GM23338 (cell line): ENCODE measurements at regions not wholly inside any gene's neighbourhood (a gene's known extent, or its start where the extent isn't known, plus 50 kb on each side); places are given as distances from the start of the nearest gene placed in this dataset.

Experiments
- ATAC-seq: fragments of 200-7000 bp; cut with Tn5 transposase; 3 replicates; pipeline ENCODE4 v1.9.1; 2020
- DNase-seq: peaks from one replicate; pipeline ENCODE4 v3.0.0-alpha.2; 2015; ENCODE audit warnings: low spot score
- H2AFZ ChIP-seq: fragments of 200-600 bp; sonication (generic); 2 replicates; pipeline ENCODE4 v1.8.0; 2016; ENCODE audit warnings: antibody characterized with exemption, mild to moderate bottlenecking, moderate library complexity
- H3F3A ChIP-seq: fragments of 200-600 bp; sonication (generic); replicated peaks from 2 replicates; pipeline ENCODE4 v1.8.0; 2017; ENCODE audit warnings: antibody characterized with exemption, mixed run types, low read depth
- H3K27ac ChIP-seq: fragments of 200-600 bp; sonication (generic); 2 replicates; pipeline ENCODE4 v1.6.1; 2016; ENCODE audit warnings: low read depth
- H3K27me3 ChIP-seq: fragments of 200-600 bp; sonication (generic); 2 replicates; pipeline ENCODE4 v1.8.0; 2016; ENCODE audit warnings: mild to moderate bottlenecking, mixed run types, moderate library complexity; ENCODE audit not compliant: insufficient read depth
- H3K36me3 ChIP-seq: fragments of 200-600 bp; sonication (generic); 2 replicates; pipeline ENCODE4 v1.8.0; 2016; ENCODE audit warnings: mild to moderate bottlenecking; ENCODE audit not compliant: insufficient read depth
- H3K4me1 ChIP-seq: fragments of 200-600 bp; sonication (generic); 2 replicates; pipeline ENCODE4 v1.8.0; 2016; ENCODE audit warnings: mild to moderate bottlenecking, moderate library complexity; ENCODE audit not compliant: insufficient read depth
- H3K4me2 ChIP-seq: fragments of 200-600 bp; sonication (generic); 2 replicates; pipeline ENCODE4 v1.7.1; 2017; ENCODE audit warnings: mixed run types
- H3K4me3 ChIP-seq: fragments of 200-600 bp; sonication (generic); 2 replicates; pipeline ENCODE4 v1.6.1; 2016; ENCODE audit warnings: mixed run types
- H3K79me2 ChIP-seq: fragments of 200-600 bp; sonication (generic); replicated peaks from 2 replicates; pipeline ENCODE4 v1.8.0; 2017; ENCODE audit warnings: mild to moderate bottlenecking; ENCODE audit not compliant: insufficient read depth
- H3K9me2 ChIP-seq: fragments of 200-600 bp; sonication (generic); 2 replicates; pipeline ENCODE4 v1.8.0; 2017; ENCODE audit not compliant: insufficient read depth
- H4K20me1 ChIP-seq: fragments of 200-600 bp; sonication (generic); replicated peaks from 2 replicates; pipeline ENCODE4 v1.8.0; 2017; ENCODE audit warnings: mild to moderate bottlenecking; ENCODE audit not compliant: insufficient read depth
- H3K27ac Mint-ChIP-seq: 2 replicates; pipeline ENCODE4 v1.8.0; 2020; ENCODE audit warnings: inconsistent platforms, mild to moderate bottlenecking, moderate library complexity, mixed read lengths
- H3K27me3 Mint-ChIP-seq: 3 replicates; pipeline ENCODE4 v1.8.0; 2022; ENCODE audit warnings: low read depth, mild to moderate bottlenecking, moderate library complexity, mixed read lengths, inconsistent platforms; ENCODE audit not compliant: insufficient read depth, poor library complexity
- H3K36me3 Mint-ChIP-seq: 3 replicates; pipeline ENCODE4 v1.8.0; 2021; ENCODE audit warnings: low read depth, mild to moderate bottlenecking, inconsistent platforms, moderate library complexity, mixed read lengths
- H3K4me1 Mint-ChIP-seq: 3 replicates; pipeline ENCODE4 v1.8.0; 2020; ENCODE audit warnings: mild to moderate bottlenecking, inconsistent platforms, mixed read lengths
- H3K4me3 Mint-ChIP-seq: 3 replicates; pipeline ENCODE4 v1.8.0; 2021; ENCODE audit warnings: moderate library complexity, mild to moderate bottlenecking, inconsistent platforms, mixed read lengths
- H3K9me3 Mint-ChIP-seq: 3 replicates; pipeline ENCODE4 v1.8.0; 2020; ENCODE audit warnings: moderate library complexity, mild to moderate bottlenecking, inconsistent platforms, mixed read lengths
- CREB1 ChIP-seq: fragments of 250-450 bp; sonication (Bioruptor Pico); IDR thresholded peaks from 2 replicates; pipeline ENCODE4 v1.5.0; 2020; ENCODE audit warnings: low read depth, mild to moderate bottlenecking, moderate library complexity
- EZH2 ChIP-seq: fragments of 200-600 bp; sonication (generic); IDR thresholded peaks from one replicate; pipeline ENCODE4 v1.8.0; 2017; ENCODE audit warnings: antibody characterized with exemption, mild to moderate bottlenecking, low read depth; ENCODE audit not compliant: unreplicated experiment
- JUNB ChIP-seq: IDR thresholded peaks from one replicate; pipeline ENCODE4 v1.6.1; 2016; ENCODE audit warnings: antibody characterized with exemption; ENCODE audit not compliant: unreplicated experiment
- NANOG ChIP-seq: IDR thresholded peaks from 2 replicates; pipeline ENCODE4 v1.6.1; 2016; ENCODE audit warnings: antibody characterized with exemption, borderline replicate concordance
- POLR2AphosphoS5 ChIP-seq: IDR thresholded peaks from 2 replicates; pipeline ENCODE4 v1.6.1; 2016; ENCODE audit warnings: antibody characterized with exemption, low read depth
- STAT1 ChIP-seq: IDR thresholded peaks from one replicate; pipeline ENCODE4 v1.6.1; 2016; ENCODE audit warnings: antibody characterized with exemption; ENCODE audit not compliant: unreplicated experiment
- ZNF114 ChIP-seq: fragments of 250-450 bp; sonication (Bioruptor Pico); IDR thresholded peaks from 2 replicates; pipeline ENCODE4 v1.5.0; 2020; ENCODE audit warnings: mild to moderate bottlenecking, moderate library complexity
- ZNF331 ChIP-seq: fragments of 250-450 bp; sonication (Bioruptor Pico); IDR thresholded peaks from 2 replicates; pipeline ENCODE4 v1.5.0; 2020; ENCODE audit warnings: low read depth, mild to moderate bottlenecking, moderate library complexity
- TF ChIP-seq, protein P1 (sequence below): IDR thresholded peaks from one replicate; pipeline ENCODE4 v1.6.1; 2018; ENCODE audit warnings: antibody characterized with exemption; ENCODE audit not compliant: unreplicated experiment
- TF ChIP-seq, protein P2 (sequence below): fragments of 250-450 bp; sonication (Bioruptor Pico); IDR thresholded peaks from 2 replicates; pipeline ENCODE4 v1.5.0; 2020; ENCODE audit warnings: mild to moderate bottlenecking, moderate library complexity
- TF ChIP-seq, protein P3 (sequence below), 2 experiments: fragments of 200-600 bp in 1 of 2; sonication (generic) in 1 of 2; conservative IDR thresholded peaks; 2 replicates each; pipeline versions ENCODE4 v1.5.1 to v1.6.1; 2016 to 2017; ENCODE audit warnings: antibody characterized with exemption in 2 of 2, low read depth in 2 of 2, mild to moderate bottlenecking in 2 of 2, moderate library complexity in 1 of 2
- TF ChIP-seq, protein P4 (sequence below): IDR thresholded peaks from 2 replicates; pipeline ENCODE4 v1.6.1; 2016; ENCODE audit warnings: antibody characterized with exemption

DNA sequence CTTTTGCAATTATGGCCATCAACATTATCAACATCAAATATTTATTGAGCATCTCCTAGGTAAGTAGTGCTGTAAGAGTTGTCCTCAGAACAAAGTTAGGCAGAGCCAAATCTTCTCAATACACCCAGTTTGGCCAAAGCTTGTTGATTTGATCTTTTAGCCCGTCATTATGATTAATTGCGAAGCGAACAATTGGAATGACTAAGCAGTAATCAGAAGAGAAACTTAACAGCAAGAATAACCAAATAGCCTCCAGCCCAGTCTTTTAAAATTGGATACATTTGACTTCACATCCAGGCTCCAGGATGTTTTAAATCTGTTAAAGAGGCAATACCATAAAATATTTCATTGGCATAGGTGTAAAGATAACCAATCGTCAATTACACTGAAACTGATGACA, 1156.0 kb downstream of the OLFM4 start:
- DNase-seq (no peak), ATAC-seq (no peak)
- TF ChIP-seq ZNF331 (no peak), JUNB (no peak), EZH2 (no peak), STAT1 (no peak), POLR2AphosphoS5 (no peak), ZNF114 (CRISPR knock-in tag) (no peak), CREB1 (no peak), NANOG (no peak)
- TF ChIP-seq, protein P1, sequence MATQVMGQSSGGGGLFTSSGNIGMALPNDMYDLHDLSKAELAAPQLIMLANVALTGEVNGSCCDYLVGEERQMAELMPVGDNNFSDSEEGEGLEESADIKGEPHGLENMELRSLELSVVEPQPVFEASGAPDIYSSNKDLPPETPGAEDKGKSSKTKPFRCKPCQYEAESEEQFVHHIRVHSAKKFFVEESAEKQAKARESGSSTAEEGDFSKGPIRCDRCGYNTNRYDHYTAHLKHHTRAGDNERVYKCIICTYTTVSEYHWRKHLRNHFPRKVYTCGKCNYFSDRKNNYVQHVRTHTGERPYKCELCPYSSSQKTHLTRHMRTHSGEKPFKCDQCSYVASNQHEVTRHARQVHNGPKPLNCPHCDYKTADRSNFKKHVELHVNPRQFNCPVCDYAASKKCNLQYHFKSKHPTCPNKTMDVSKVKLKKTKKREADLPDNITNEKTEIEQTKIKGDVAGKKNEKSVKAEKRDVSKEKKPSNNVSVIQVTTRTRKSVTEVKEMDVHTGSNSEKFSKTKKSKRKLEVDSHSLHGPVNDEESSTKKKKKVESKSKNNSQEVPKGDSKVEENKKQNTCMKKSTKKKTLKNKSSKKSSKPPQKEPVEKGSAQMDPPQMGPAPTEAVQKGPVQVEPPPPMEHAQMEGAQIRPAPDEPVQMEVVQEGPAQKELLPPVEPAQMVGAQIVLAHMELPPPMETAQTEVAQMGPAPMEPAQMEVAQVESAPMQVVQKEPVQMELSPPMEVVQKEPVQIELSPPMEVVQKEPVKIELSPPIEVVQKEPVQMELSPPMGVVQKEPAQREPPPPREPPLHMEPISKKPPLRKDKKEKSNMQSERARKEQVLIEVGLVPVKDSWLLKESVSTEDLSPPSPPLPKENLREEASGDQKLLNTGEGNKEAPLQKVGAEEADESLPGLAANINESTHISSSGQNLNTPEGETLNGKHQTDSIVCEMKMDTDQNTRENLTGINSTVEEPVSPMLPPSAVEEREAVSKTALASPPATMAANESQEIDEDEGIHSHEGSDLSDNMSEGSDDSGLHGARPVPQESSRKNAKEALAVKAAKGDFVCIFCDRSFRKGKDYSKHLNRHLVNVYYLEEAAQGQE = no peak
- TF ChIP-seq, protein P2, sequence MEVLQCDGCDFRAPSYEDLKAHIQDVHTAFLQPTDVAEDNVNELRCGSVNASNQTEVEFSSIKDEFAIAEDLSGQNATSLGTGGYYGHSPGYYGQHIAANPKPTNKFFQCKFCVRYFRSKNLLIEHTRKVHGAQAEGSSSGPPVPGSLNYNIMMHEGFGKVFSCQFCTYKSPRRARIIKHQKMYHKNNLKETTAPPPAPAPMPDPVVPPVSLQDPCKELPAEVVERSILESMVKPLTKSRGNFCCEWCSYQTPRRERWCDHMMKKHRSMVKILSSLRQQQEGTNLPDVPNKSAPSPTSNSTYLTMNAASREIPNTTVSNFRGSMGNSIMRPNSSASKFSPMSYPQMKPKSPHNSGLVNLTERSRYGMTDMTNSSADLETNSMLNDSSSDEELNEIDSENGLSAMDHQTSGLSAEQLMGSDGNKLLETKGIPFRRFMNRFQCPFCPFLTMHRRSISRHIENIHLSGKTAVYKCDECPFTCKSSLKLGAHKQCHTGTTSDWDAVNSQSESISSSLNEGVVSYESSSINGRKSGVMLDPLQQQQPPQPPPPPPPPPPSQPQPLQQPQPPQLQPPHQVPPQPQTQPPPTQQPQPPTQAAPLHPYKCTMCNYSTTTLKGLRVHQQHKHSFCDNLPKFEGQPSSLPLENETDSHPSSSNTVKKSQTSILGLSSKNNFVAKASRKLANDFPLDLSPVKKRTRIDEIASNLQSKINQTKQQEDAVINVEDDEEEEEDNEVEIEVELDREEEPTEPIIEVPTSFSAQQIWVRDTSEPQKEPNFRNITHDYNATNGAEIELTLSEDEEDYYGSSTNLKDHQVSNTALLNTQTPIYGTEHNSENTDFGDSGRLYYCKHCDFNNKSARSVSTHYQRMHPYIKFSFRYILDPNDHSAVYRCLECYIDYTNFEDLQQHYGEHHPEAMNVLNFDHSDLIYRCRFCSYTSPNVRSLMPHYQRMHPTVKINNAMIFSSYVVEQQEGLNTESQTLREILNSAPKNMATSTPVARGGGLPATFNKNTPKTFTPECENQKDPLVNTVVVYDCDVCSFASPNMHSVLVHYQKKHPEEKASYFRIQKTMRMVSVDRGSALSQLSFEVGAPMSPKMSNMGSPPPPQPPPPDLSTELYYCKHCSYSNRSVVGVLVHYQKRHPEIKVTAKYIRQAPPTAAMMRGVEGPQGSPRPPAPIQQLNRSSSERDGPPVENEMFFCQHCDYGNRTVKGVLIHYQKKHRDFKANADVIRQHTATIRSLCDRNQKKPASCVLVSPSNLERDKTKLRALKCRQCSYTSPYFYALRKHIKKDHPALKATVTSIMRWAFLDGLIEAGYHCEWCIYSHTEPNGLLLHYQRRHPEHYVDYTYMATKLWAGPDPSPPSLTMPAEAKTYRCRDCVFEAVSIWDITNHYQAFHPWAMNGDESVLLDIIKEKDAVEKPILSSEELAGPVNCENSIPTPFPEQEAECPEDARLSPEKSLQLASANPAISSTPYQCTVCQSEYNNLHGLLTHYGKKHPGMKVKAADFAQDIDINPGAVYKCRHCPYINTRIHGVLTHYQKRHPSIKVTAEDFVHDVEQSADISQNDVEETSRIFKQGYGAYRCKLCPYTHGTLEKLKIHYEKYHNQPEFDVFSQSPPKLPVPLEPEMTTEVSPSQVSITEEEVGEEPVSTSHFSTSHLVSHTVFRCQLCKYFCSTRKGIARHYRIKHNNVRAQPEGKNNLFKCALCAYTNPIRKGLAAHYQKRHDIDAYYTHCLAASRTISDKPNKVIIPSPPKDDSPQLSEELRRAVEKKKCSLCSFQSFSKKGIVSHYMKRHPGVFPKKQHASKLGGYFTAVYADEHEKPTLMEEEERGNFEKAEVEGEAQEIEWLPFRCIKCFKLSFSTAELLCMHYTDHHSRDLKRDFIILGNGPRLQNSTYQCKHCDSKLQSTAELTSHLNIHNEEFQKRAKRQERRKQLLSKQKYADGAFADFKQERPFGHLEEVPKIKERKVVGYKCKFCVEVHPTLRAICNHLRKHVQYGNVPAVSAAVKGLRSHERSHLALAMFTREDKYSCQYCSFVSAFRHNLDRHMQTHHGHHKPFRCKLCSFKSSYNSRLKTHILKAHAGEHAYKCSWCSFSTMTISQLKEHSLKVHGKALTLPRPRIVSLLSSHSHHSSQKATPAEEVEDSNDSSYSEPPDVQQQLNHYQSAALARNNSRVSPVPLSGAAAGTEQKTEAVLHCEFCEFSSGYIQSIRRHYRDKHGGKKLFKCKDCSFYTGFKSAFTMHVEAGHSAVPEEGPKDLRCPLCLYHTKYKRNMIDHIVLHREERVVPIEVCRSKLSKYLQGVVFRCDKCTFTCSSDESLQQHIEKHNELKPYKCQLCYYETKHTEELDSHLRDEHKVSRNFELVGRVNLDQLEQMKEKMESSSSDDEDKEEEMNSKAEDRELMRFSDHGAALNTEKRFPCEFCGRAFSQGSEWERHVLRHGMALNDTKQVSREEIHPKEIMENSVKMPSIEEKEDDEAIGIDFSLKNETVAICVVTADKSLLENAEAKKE (CRISPR knock-in tag) = no peak
- TF ChIP-seq, protein P3, sequence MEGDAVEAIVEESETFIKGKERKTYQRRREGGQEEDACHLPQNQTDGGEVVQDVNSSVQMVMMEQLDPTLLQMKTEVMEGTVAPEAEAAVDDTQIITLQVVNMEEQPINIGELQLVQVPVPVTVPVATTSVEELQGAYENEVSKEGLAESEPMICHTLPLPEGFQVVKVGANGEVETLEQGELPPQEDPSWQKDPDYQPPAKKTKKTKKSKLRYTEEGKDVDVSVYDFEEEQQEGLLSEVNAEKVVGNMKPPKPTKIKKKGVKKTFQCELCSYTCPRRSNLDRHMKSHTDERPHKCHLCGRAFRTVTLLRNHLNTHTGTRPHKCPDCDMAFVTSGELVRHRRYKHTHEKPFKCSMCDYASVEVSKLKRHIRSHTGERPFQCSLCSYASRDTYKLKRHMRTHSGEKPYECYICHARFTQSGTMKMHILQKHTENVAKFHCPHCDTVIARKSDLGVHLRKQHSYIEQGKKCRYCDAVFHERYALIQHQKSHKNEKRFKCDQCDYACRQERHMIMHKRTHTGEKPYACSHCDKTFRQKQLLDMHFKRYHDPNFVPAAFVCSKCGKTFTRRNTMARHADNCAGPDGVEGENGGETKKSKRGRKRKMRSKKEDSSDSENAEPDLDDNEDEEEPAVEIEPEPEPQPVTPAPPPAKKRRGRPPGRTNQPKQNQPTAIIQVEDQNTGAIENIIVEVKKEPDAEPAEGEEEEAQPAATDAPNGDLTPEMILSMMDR (conservative IDR thresholded peaks at IDR 0.05; ENCODE audit: low read depth in 2 of 2) = no peak
- TF ChIP-seq, protein P4, sequence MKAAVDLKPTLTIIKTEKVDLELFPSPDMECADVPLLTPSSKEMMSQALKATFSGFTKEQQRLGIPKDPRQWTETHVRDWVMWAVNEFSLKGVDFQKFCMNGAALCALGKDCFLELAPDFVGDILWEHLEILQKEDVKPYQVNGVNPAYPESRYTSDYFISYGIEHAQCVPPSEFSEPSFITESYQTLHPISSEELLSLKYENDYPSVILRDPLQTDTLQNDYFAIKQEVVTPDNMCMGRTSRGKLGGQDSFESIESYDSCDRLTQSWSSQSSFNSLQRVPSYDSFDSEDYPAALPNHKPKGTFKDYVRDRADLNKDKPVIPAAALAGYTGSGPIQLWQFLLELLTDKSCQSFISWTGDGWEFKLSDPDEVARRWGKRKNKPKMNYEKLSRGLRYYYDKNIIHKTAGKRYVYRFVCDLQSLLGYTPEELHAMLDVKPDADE = no peak
- no peaks in the 10 kb centered on the region for H3K9me3 Mint-ChIP-seq
- H3K4me3 ChIP-seq = no peak overlapping the region
- no peak overlapping the region for H2AFZ ChIP-seq
- peaks cover 30% of the 10 kb centered on the region for H3K4me1 ChIP-seq
- no peaks in the 10 kb centered on the region for H3K27me3 ChIP-seq
- H3K27ac Mint-ChIP-seq = peak overlapping the region; percentile 59; the same call in 1 of the 2 replicates
- no peaks in the 10 kb centered on the region for H3K36me3 ChIP-seq
- H3K79me2 ChIP-seq = no peaks in the 10 kb centered on the region
- peaks cover 32% of the 10 kb centered on the region for H3K4me1 Mint-ChIP-seq
- peak overlapping the region; percentile 4; the same call in 1 of the 2 replicates for H3K4me2 ChIP-seq
- no peak overlapping the region for H3K4me3 Mint-ChIP-seq
- H3F3A ChIP-seq = no peaks in the 10 kb centered on the region
- no peaks in the 10 kb centered on the region; the same call in 2 of the 3 replicates for H3K36me3 Mint-ChIP-seq
- H3K9me2 ChIP-seq = no peaks in the 10 kb centered on the region; the same call in 1 of the 2 replicates
- peaks cover 3% of the 10 kb centered on the region for H3K27me3 Mint-ChIP-seq
- no peak overlapping the region for H3K27ac ChIP-seq
- no peaks in the 10 kb centered on the region for H4K20me1 ChIP-seq
